GM18519 (cell line): ENCODE measurements at regions not wholly inside any gene's neighbourhood (a gene's known extent, or its start where the extent isn't known, plus 50 kb on each side); places are given as distances from the start of the nearest gene placed in this dataset.

Experiments
- ATAC-seq: cut with Tn5 transposase; IDR thresholded peaks from one replicate; pipeline ENCODE4 v1.9.1; 2021; ENCODE audit warnings: mild to moderate bottlenecking, moderate library complexity; ENCODE audit not compliant: unreplicated experiment, low FRiP score

DNA sequence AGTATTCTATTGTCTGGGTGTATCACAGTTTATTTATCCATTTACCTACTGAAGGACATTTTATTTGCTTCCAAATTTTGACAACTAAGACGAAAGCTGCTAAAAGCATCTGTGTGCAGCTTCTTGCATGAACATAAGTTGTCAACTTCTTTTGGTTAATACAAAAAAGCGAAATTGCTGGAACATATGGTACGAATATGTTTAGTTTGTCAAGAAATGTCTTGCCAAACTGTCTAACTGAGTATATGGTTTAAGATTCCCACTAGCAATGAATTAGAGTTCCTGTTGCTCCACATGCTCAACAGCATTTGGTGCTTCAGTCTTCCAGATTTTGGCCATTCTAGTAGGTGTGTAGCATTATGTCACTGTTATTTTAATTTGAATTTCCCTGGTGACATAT is 372.3 kb upstream of the NRXN1 start:
- ATAC-seq, result no peak

DNA sequence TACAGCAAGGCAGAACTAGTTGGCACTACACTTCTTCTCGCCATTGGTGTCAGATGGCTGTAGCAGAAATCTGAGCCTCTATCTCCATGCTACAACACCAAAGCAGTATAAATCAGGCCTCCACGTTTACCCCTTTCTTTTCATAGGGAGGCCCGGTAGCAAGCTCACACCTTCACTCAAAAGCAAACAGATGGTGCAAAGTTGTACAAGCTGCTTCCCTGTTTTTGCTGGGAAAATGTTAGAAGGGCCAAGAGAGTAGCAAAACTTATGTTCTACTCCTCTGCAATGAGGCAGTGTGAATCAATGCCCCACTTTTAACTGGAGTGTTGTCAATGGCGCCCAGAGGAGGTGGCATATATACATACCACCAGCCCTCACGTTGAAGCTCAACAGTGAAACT is 369.6 kb upstream of the NRXN1 start:
- ATAC-seq, result no peak

DNA sequence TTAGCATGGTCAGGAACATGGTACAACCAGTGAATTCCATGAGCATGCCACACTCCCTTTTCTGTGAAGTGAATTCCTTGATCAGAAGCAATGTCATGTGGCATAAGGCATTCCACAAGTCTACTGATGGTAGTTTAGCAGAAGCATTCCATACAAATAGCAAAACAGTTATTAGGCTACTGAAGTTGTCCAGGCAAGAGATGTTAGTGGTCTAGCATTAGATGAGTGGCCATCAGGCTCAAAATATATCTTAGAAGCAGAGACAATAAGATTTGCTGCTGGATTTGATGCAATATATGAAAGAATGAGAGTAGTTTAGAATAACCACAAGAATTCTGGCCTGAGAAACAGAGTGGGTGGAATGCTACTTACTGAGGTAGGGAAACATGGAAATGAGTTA is 355.3 kb upstream of the NRXN1 start:
- no peak for ATAC-seq

DNA sequence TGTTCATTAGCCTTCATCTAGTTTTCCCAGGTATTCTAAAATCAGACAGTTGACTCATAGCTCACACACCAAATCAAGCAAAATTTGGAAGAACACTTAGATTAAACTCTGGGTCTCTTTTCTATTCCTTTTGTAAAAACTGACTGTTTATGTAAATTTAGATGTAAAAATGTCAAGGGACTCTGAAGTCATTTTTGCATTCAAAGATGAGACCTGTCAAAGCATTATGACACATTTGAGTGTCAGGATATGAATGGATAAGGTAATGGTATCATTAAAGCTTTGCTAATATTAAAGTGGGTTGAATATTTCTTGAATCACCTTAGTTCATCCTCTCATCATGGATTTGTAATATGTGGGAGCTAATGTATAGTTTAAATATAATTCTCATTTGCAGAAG is 348.1 kb upstream of the NRXN1 start:
- ATAC-seq, result no peak

DNA sequence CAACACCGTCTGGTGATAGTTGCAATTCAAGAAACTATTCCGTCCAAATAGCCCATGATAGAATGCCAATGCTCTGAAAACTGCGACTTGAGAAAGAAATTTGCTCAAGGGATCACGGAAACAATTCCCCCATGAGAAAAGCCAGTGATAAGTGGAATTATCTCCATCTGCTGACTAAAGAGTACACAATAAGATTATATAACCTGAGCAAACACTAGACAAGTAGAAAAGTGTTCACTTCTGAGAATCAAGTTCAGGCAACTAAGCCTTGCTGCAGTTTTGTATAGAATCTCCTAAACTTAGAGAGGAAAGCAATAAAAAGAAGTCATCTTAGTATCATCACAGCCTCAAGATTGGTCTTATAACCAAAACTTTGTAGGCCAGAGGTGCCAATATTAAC is 336.3 kb upstream of the NRXN1 start:
- ATAC-seq, result no peak

DNA sequence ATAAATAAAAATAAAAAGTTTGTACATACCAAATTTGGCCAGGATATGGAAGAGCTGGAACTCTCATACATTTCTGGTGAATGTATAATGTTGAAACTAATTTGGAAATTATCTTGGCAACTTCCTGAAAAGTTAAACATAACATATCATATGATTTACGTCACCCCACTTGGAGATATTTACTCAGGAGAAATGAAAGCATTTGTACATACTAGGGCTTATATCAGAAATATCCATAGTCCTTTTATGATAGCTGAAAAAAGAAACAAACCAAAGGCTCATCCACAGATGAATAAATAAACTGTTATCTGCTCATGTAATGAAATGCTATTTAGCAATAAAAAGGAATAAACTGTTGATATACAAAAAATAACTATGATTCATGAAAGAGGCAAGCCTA is 318.2 kb upstream of the NRXN1 start:
- no peak for ATAC-seq

DNA sequence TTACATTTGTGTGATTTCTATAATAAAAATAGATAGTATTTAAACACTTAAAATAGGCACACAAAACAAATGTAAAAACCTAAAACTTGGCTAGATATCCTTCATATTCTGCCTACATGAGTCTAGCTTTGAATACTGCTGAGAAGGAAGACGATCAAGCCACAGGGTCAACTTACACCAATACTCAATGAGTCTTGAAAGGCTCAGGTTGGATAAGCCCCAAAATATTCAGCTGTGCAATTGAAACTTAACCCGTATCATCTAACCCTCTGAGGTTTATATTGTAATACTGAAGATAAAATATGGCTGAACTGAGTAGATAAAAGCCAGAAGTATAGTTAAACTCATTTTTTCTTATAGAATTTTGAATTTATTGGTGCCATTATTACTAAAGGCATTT is 313.0 kb upstream of the NRXN1 start:
- ATAC-seq, result no peak

DNA sequence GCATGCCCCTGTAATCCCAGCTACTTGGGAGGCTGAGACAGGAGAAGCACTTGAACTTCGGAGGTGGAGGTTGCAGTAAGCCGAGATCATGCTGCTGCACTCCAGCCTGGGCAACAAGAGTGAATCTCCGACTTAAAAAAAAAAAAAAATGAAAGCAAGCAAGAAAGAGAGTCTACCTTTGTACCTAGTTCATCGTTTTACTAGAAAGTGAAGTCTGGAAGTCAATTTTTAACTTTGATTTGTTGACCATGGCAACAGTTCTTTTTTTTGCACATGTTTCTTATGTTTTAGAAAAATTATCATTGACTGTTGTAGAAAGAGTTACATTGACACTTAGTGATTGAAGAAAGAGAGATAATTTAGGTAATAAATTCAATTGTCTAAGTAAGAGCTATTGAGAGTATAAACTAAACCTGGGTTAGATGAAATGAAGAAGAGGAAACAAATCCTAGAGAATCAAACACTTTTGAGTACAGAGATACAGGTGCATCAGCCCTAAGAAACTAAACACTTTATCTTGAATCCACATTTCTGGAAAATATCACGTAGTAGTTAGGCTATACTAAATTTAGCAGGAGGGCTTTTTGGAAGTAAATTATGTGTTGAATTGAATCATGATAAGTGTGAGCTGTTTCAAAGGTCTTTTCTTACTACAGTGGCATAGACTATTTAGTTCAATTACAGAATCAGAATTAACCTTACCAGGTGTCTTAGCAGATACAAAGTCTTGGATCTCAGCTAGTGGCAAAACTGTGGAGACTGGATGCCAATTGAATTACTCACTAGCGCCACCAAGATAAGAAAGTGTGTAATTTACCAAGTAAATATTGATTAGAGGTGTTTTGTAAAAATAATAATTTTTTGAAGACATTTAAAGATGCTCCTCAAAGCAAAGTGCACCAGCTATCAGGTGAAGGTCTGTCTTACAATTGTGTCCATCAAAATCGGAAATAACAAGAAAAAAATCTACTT is 303.4 kb upstream of the NRXN1 start:
- no peak for ATAC-seq

DNA sequence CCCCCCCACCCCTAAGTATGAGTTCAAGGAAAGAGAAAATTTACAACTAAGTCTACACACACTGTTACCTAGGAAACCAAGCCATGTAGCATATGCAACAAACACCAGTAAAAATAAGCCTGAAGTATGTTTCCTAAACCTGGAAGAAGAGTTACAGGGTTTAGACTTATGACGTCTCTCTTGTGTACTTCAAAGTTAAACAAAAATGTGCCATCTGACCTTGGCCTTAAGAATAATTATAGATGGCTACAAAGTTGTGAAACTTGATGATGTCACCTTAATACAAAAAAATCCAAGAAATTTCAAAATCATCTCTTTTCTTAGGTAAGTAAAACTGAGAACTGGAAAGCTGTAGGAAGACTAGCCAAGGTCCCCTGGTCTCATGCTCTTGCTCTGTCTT is 297.6 kb upstream of the NRXN1 start:
- no peak for ATAC-seq

DNA sequence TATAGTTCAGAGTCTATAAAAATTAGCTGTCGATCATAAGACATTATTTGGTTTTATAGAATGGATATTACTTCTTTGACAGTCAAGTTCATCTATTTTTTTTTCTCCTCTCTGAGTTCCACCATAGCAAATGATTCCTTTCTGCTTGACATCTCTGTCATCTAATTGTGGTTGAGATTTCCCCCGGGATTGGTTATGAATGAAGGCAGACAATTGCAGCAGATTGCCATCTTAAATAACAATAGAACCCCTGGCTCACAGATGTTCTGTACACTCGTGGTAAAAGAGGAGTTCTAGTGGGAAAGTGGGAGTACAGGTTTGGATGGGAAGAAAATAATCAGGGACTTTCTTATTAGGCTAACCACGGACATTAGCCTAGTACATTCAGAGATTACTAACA is 292.1 kb upstream of the NRXN1 start:
- ATAC-seq, result no peak

DNA sequence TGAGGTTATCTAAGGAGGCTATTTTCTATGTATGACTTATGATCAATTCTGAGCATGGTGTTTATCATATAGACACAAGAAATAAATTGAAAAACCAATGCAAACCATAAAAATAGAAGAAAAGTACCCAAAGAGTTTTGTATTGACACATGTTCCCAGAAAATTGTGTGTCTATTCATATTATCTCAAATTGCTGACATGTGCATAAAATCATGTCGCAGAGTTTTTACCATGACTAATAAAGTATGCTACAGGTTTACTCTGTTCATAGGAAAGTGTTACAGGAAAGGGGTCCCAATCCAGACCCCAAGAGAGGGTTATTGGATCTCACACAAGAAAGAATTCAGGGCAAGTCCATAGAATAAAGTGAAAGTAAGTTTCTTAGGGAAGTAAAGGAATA is 290.7 kb upstream of the NRXN1 start:
- no peak for ATAC-seq

DNA sequence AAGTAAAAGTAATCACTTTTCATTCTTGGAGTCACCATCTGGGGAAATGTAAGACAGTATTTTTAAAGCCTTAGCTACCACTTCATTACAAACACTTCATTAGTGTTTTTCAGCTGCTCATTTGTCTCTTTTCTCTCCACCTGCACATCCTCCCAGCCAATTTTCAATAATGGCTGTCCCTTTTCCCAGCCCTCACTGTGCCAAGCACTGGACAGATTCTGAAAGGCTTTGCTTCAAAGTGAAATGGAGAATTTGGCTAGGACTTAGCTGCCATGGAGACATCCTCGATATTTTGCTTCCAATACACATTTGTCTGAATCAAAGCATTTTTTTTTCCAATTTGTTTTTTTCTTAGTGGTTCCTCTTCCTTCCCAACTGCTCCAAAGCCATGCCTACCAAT is 272.4 kb upstream of the NRXN1 start:
- no peak for ATAC-seq

DNA sequence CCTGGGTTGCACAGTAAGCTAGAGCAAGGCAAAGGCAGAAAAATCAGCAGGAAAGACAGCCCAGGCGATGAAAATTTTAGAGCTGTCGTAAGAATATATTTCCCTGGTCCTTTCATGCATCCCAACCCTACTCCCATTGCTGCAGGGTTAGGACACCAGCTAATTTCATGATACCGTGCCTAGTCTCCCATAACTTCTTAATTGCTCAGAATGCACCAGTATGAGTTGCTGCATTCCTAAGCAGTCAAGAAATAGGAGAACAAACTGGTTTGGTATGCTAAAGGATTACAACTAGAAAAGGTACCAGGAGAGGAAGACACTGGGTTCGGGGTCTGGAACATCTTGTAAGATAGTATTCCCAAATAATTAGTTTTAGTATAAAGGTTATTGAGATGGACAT is 269.4 kb upstream of the NRXN1 start:
- no peak for ATAC-seq

DNA sequence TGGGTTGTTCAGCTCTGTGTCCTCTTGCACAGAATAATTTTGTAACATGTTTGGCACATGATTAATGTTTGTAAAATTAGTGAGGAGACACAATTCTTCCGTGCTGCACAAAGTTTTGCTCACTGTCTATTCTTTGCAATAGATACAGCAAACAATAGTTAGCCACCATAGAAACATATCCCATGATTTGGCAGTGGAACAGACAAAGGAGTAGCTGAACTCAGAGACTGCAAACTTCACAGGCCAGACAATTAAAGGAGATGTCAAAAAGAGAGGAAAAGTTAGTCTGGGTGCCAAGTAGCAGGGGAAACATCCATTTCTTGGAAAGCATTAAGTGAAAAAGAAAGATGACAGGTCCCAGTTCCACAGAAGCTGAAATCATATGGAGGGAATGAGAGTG is 267.4 kb upstream of the NRXN1 start:
- ATAC-seq, result no peak

DNA sequence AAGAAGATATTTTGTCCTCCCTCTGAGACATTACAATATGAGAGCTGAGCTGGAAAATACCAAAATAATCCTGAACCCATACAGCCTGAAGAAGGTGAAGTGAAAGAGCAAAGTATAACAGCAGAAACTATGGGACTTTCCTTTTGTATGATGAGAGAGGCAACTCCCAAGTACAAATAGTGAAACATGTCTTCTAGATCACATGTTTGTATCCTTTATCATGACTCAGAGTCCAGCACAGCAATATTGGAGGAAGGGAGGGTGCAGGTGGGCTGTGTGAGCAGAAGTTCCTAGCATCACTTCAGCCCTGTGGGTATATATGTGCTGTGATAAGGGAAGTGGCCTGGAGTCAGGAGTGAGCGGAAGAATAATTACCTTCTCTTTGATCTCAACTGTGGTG is 265.6 kb upstream of the NRXN1 start:
- no peak for ATAC-seq

DNA sequence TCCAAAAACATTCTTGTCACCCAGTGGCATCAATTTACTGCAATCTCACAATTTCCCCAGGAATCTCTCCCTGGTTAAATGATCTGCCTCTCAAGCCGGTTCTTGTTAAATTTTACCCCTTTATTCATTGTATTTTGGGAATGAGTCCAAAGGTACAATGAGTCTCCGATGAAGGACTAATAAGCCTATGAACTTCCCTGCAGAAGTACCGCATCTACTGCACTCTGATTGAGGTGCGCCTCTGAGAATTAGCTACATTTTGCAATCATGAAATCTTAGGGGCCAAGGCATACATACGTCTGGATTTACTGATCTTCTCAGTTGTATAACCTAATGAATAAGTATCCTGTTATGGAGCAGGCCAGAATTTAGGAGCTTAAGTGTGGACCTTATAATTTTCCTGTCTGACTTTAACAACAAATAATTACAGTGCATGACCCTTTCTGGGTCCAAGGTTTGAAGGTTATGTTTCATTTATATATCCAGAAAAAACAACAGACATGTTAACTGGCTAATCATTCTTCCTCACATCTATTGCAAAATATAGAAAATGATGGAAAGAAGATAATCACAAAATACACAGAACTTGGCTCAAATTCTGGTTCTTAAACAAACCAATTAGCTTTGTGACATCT is 261.8 kb upstream of the NRXN1 start:
- no peak for ATAC-seq

DNA sequence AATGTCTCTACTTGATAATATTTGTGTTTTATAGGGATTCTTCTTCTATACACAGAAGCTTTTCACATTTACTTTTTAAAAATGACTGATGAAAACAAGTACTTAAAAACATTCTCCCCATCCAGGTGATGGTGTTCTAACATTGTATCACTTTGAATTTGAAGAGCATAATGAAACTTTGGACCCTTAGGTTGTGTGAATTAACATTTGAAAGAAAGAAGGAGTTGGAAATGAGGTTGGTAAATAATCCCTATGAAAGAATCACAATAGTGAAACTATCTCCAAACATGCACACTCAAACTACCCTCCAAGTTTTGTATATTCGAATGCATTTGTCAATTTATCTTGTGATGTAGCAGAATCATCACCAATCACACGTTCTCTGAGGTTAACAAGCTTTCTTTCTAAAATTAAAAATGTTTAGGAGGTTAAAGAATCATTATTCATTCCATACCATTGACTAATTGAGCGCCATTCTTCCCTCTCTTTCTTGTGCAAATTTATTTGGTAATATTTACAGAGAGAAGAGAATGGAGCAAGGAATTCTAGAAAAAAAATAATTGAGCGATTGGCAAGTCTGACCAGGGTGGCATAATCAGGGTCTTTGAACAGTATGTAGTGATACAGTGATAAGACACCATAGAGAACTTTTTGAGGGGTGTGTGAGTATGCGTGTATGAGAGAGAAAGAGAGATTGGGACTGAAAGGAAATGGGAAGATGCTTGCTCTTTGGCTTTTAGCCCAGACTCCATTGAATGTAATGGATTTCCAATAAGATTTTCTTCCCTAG is 260.0 kb upstream of the NRXN1 start:
- no peak for ATAC-seq

DNA sequence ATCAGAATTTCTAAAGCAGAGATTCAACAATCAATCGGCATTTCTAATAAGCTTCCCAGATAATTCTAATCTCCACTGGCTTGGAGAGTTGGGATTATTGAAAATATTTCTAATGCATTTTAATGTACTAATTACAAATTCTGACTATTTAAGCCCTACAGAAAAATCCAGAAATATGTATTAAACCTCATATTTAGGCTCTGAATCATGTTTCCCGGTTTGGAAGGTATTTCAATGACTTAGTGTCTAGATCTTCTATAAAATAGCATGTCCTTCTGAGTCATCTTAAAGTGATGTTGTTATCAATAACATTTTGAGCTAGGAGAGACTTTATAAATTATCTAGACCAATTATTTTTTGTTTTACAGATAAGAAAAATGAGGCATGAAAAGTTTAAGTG is 258.8 kb upstream of the NRXN1 start:
- ATAC-seq, result no peak

DNA sequence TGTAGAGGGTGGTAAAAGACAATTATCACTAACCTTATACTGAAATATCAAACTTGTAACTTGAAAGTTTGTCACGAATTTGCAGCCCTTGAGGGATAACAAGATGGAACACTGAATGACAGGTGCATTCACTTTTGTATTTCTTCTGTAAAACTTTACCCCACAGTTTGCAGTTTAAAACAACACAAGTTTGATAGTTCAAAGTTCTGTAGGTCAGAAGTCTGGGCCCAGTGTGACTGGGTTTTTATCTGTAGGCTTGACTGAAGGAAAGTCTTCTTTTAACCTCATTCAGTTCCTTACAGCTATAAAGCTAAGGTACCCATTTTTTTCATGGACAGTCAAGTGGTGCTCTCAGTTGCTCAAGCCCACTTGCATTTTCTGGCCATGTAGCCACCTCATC is 257.1 kb upstream of the NRXN1 start:
- ATAC-seq, result no peak

DNA sequence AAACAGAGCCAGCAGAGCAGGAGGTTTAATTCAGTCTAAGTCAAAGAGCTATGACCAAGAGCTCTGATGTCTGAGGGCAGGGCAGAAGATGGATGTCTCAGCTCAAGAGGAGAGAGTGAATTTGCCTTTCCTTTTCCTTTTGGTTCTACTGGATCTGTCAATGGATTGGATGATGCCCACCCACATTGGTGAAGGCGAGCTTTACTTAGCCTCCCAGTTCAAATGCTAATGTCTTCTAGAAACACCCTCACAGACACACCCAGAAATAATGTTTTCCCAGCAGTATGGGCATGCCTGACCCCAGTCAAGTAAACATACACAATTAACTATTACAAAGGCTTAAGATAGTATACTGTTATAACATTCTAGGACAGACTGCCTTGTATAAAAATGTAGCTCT is 236.3 kb upstream of the NRXN1 start:
- ATAC-seq, result no peak

DNA sequence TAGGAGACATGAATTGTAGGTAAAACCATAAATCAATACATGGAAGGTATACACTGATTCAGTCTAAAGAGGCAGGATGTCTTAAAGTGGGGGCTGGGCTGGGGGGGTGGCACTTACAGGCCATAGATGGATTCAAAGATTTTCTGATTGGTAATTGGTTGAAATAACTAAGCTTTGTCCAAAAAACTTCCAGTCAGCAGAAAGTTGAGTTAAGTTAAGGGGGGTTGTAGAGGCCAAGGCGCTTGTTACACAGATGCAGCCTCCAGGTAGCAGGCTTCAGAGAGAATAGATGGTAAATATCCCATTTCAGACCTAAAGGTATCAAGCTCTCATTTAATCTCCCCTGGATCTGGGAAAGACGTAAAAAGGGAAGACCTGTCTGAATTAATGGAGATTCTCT is 233.6 kb upstream of the NRXN1 start:
- no peak for ATAC-seq
